H7 (cell line): ENCODE measurements at regions not wholly inside any gene's neighbourhood (a gene's known extent, or its start where the extent isn't known, plus 50 kb on each side); places are given as distances from the start of the nearest gene placed in this dataset.
A peak's percentile ranks its signal among the peaks of the same experiment; 100 is the strongest.

Experiments used
- DNase-seq: peaks from one replicate; pipeline ENCODE4 v3.0.0; 2012
- H3K27me3 ChIP-seq: 2 replicates; pipeline ENCODE4 v1.6.0; 2011; ENCODE audit warnings: mild to moderate bottlenecking, low read length; ENCODE audit not compliant: control insufficient read depth, insufficient read depth
- H3K36me3 ChIP-seq: replicated peaks from 2 replicates; pipeline ENCODE4 v1.5.1; 2011; ENCODE audit warnings: low read length; ENCODE audit not compliant: control insufficient read depth, insufficient read depth
- H3K4me3 ChIP-seq: 2 replicates; pipeline ENCODE4 v1.5.1; 2011; ENCODE audit warnings: low read depth, mild to moderate bottlenecking, control low read depth, low read length, moderate library complexity; ENCODE audit not compliant: insufficient read depth

- H3K36me3 ChIP-seq: no peaks in the 10 kb centered on the region
- DNase-seq: no peak
- no peaks in the 10 kb centered on the region for H3K27me3 ChIP-seq
- no peak overlapping the region for H3K4me3 ChIP-seq
Observed at GRCh38 chr10:117078168-117078837, 59.8 kb downstream of the VAX1 start.

DNA sequence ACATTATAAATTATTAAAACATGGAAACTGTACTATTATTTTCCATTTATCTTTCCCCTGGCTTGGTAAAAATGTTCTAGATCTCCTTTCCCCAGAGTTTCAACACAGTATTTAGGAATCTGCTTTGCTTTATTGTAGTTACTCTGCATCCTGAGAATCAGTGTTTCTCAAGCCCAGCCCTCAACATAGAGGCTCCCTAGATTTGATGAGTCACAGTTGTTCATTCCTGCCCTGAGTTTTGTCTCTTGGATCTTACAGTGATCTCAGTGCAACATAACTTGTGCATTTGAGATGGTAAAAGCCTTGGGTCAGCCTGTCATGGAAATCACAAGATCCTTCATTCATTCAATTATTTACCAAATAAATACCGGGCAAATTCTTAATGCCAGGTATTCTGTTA lies 63.0 kb downstream of the VAX1 start:
- DNase-seq: no peak
- Histone ChIP-seq H3K27me3 (no peaks in the 10 kb centered on the region), H3K4me3 (no peak overlapping the region), H3K36me3 (no peaks in the 10 kb centered on the region)

- Histone ChIP-seq H3K27me3 (no peaks in the 10 kb centered on the region), H3K36me3 (no peaks in the 10 kb centered on the region), H3K4me3 (no peak overlapping the region)
- DNase-seq: peak; percentile 36
Observed at GRCh38 chr10:117074621-117075020, 63.4 kb downstream of the VAX1 start.

DNA sequence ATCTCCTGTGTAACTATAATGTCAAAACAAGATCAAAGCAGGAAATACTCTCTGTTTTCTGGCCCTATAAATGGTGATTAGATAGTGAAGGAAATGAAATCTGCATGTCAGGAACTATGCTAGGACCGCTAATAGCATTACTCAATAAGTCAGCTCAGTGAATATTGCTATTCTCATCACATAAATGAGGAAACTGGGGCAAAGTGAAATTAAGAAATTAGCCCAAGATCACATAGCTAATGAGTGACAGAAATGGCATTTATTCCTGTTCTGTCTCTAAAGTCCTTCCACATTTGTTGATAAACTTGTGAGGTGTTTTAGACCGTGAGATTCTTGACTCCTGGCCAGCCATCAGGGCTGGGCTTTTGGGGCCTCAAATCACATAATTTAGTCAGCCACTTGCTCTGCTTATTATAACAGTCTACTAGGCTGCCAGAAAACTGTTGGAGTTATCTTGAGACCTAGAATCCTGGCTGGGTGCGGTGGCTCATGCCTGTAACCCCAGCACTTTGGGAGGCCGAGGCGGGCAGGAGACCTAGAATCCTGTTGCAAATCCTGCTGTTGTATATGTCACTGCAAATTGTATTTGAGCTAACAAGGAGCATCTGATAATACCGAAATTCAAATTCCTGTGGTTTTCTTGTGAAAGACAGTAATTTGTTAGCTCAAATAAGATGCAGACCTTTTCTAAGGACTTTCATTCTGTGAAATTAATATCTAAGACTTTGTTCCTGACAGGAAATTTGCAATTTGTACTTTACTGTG lies 66.5 kb upstream of the SHTN1 start:
- DNase-seq: no peak
- H3K36me3 ChIP-seq: no peaks in the 10 kb centered on the region
- no peak overlapping the region for H3K4me3 ChIP-seq
- no peaks in the 10 kb centered on the region for H3K27me3 ChIP-seq
